OCI-LY7 (cell line): ENCODE measurements at regions not wholly inside any gene's neighbourhood (a gene's known extent, or its start where the extent isn't known, plus 50 kb on each side); places are given as distances from the start of the nearest gene placed in this dataset.
"Not testable (repeated sequence)": the region's sequence is repeated elsewhere in the genome, so short reads cannot be mapped to it uniquely, and the experiment has no call there.

ENCODE experiments used
- BruUV-seq: library from RNA; stranded (reverse); fragments of 400-500 nt; replicated peaks from 2 replicates; lab custom pipeline; 2021; lab: Mats Ljungman, UMichigan
- CTCF ChIA-PET: fragments of 300-600 bp; sonication (Branson Sonifier 250); formaldehyde crosslinking; loops from one replicate; lab custom pipeline; 2022; ENCODE audit warnings: antibody characterized with exemption; ENCODE audit not compliant: unreplicated experiment; lab: Charles Lee
- POLR2A ChIA-PET: fragments of 300-600 bp; sonication (Branson Sonifier 250); formaldehyde crosslinking; loops from one replicate; lab custom pipeline; 2022; ENCODE audit warnings: antibody characterized with exemption; lab: Charles Lee
- DNase-seq: peaks from one replicate; pipeline ENCODE4 v3.0.0-alpha.2; 2015; ENCODE audit warnings: low spot score
- H2AFZ ChIP-seq: fragments of 200-600 bp; sonication (generic), shearing (Covaris generic); 2 replicates; pipeline ENCODE4 v1.6.1; 2014; ENCODE audit warnings: mild to moderate bottlenecking, antibody characterized with exemption, low read length, moderate library complexity
- H3K27ac ChIP-seq: fragments of 200-600 bp; sonication (generic); 2 replicates; pipeline ENCODE4 v1.5.1; 2014; ENCODE audit warnings: mixed run types, low read depth, mild to moderate bottlenecking, moderate library complexity, low read length, inconsistent platforms; ENCODE audit not compliant: poor library complexity, severe bottlenecking
- H3K36me3 ChIP-seq: fragments of 200-600 bp; sonication (generic); 2 replicates; pipeline ENCODE4 v1.6.1; 2014; ENCODE audit warnings: mild to moderate bottlenecking, antibody characterized with exemption, low read length, moderate library complexity, mixed read lengths; ENCODE audit not compliant: insufficient read depth
- H3K4me1 ChIP-seq: fragments of 200-600 bp; sonication (generic); 2 replicates; pipeline ENCODE4 v1.5.1; 2014; ENCODE audit warnings: mild to moderate bottlenecking, low read length; ENCODE audit not compliant: insufficient read depth, poor library complexity, severe bottlenecking
- H3K4me2 ChIP-seq: fragments of 200-600 bp; sonication (generic); 2 replicates; pipeline ENCODE4 v1.6.1; 2014; ENCODE audit warnings: mild to moderate bottlenecking, low read length
- H3K4me3 ChIP-seq: fragments of 200-600 bp; sonication (generic); 2 replicates; pipeline ENCODE4 v1.5.1; 2014; ENCODE audit warnings: mild to moderate bottlenecking, low read depth, low read length; ENCODE audit not compliant: poor library complexity, severe bottlenecking
- H3K79me2 ChIP-seq: fragments of 200-600 bp; sonication (generic); 2 replicates; pipeline ENCODE4 v1.6.1; 2016; ENCODE audit warnings: low read depth, mild to moderate bottlenecking, low read length, moderate library complexity, mixed read lengths; ENCODE audit not compliant: insufficient read depth
- H3K9me2 ChIP-seq: fragments of 200-600 bp; sonication (generic); 2 replicates; pipeline ENCODE4 v1.6.1; 2016; ENCODE audit warnings: mild to moderate bottlenecking, low read length, mixed read lengths; ENCODE audit not compliant: insufficient read depth
- H3K9me3 ChIP-seq: fragments of 200-600 bp; sonication (generic); 2 replicates; pipeline ENCODE4 v1.6.1; 2014; ENCODE audit warnings: mild to moderate bottlenecking, mixed run types, low read length, mixed read lengths
- H4K20me1 ChIP-seq: fragments of 200-600 bp; sonication (generic); 2 replicates; pipeline ENCODE4 v1.6.1; 2014; ENCODE audit warnings: mild to moderate bottlenecking, antibody characterized with exemption, low read length, moderate library complexity, mixed read lengths; ENCODE audit not compliant: insufficient read depth
- CTCF ChIP-seq: fragments of 200-600 bp; sonication (generic); conservative IDR thresholded peaks from 2 replicates; pipeline ENCODE4 v1.5.1; 2014; ENCODE audit warnings: mild to moderate bottlenecking, antibody characterized with exemption, low read length, moderate library complexity, mixed read lengths
- EZH2phosphoT487 ChIP-seq: fragments of 200-600 bp; sonication (generic); IDR thresholded peaks from 2 replicates; pipeline ENCODE4 v1.6.1; 2018; ENCODE audit warnings: low read depth, borderline replicate concordance, mild to moderate bottlenecking, mixed run types, antibody characterized with exemption, low read length, moderate library complexity, mixed read lengths
- intact Hi-C: fragments of 100-400 bp; cut with micrococcal nuclease; formaldehyde crosslinking; loops from one replicate; pipeline ENCODE4 v1.10.0; 2022; ENCODE audit not compliant: unreplicated experiment

GRCh38 chr3:132134611-132135010, 99.8 kb upstream of the CPNE4 start:
- Histone ChIP-seq H2AFZ (no peak overlapping the region), H3K27ac (no peak overlapping the region), H4K20me1 (no peaks in the 10 kb centered on the region), H3K36me3 (no peaks in the 10 kb centered on the region), H3K9me2 (no peaks in the 10 kb centered on the region), H3K9me3 (no peaks in the 10 kb centered on the region), H3K79me2 (no peaks in the 10 kb centered on the region), H3K4me3 (no peak overlapping the region), H3K4me2 (no peak overlapping the region), H3K4me1 (no peaks in the 10 kb centered on the region)
- CTCF ChIA-PET = no interaction called here
- no TSS peak for BruUV-seq
- POLR2A ChIA-PET = no interaction called here
- DNase-seq = no peak
- intact Hi-C loops = no loop called here
- TF ChIP-seq EZH2phosphoT487 = no peak

- BruUV-seq = no TSS peak
- DNase-seq = no peak
- intact Hi-C loops = no loop called here
- H3K4me3 ChIP-seq = no peak overlapping the region
- no peak overlapping the region for H3K4me2 ChIP-seq
- POLR2A ChIA-PET = interaction anchor here (0.7 kb wide), 1 partner anchor 1781 kb away, joined by 3 read pairs; no protein-coding TSS in a partner anchor
- TF ChIP-seq CTCF (no peak), EZH2phosphoT487 (no peak)
- CTCF ChIA-PET = no interaction called here
- H3K9me2 ChIP-seq = no peaks in the 10 kb centered on the region
- no peaks in the 10 kb centered on the region for H3K79me2 ChIP-seq
- no peak overlapping the region for H2AFZ ChIP-seq
- no peaks in the 10 kb centered on the region for H3K4me1 ChIP-seq
- H3K27ac ChIP-seq = no peak overlapping the region
- H4K20me1 ChIP-seq = no peaks in the 10 kb centered on the region
- no peaks in the 10 kb centered on the region for H3K9me3 ChIP-seq
- no peaks in the 10 kb centered on the region for H3K36me3 ChIP-seq
These were observed 101.0 kb upstream of the CPNE4 start for GRCh38 chr3:132135628-132136333.

- no peaks in the 10 kb centered on the region for H3K36me3 ChIP-seq
- no peaks in the 10 kb centered on the region for H4K20me1 ChIP-seq
- no peak for DNase-seq
- no peaks in the 10 kb centered on the region for H3K4me1 ChIP-seq
- H3K79me2 ChIP-seq = no peaks in the 10 kb centered on the region
- POLR2A ChIA-PET = no interaction called here
- CTCF ChIA-PET = no interaction called here
- no peak overlapping the region for H3K4me2 ChIP-seq
- no peaks in the 10 kb centered on the region for H3K9me2 ChIP-seq
- H2AFZ ChIP-seq = no peak overlapping the region
- H3K27ac ChIP-seq = no peak overlapping the region
- TF ChIP-seq EZH2phosphoT487 (no peak), CTCF (no peak)
- no peak overlapping the region for H3K4me3 ChIP-seq
- BruUV-seq = no TSS peak
- intact Hi-C loops = no loop called here
- H3K9me3 ChIP-seq = no peaks in the 10 kb centered on the region
These were observed 101.5 kb upstream of the CPNE4 start for GRCh38 chr3:132136334-132136716.

GRCh38 chr3:132136902-132137301, 102.1 kb upstream of the CPNE4 start:
- not testable (repeated sequence) for H3K9me2 ChIP-seq, BruUV-seq

More at GRCh38 chr3:132136902-132137301, 102.1 kb upstream of the CPNE4 start:
- H3K4me1 ChIP-seq, H3K9me3 ChIP-seq, H4K20me1 ChIP-seq, H3K36me3 ChIP-seq, POLR2A ChIA-PET, H3K79me2 ChIP-seq, intact Hi-C loops, CTCF ChIA-PET, H3K27ac ChIP-seq, H3K4me3 ChIP-seq, H3K4me2 ChIP-seq, DNase-seq, H2AFZ ChIP-seq: not testable (repeated sequence)
